ENCODE measurements at regions not wholly inside any gene's neighbourhood (a gene's known extent, or its start where the extent isn't known, plus 50 kb on each side); places are given as distances from the start of the nearest gene placed in this dataset.

- no peak for DNase-seq (ENCODE audit: low read depth)
Measured at GRCh38 chr9:79780559-79780958, 208.8 kb downstream of the TLE4 start.

DNA sequence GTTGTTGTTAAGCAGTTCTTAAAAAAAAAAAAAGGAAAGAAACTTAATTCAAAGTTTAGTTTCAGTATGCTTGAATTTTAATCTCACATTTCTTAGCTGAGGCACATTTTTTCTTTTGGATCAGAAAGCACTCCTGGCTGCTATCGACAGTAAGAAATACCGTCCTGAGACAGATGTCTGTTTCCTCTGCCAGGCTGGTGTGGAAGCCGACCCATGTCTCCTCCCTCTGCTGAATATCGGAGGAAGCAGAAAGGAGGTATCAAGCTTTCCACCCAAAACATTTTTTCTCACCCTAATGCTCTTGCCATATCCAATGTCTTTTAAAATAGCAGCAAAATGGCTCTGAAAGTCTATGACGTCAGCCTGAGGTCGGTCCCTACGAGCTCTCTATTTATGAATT lies 208.1 kb downstream of the TLE4 start:
- DNase-seq (ENCODE audit: low read depth): no peak

DNA sequence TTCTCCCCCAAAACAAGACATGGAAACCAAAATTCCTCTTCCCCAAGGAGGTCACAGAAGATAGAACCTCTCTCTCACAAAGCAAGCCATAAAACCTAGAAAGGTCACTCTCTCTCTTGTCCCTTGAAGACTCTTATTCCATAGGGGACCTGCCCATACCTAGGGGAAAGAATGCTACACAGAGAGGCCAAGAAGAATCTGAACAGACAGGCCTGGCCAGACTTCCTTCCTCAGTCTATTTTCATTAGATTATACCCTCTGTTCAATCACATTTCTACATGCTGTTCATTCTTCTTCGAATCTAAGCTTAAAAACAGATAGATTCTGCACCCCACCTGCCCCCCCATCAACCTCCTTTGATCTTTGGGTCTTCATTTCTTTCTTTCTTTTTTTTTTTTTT lies 206.8 kb downstream of the TLE4 start:
- DNase-seq (ENCODE audit: low read depth): no peak

- no peak for DNase-seq (ENCODE audit: low read depth)
Measured at GRCh38 chr9:79776581-79776980, 204.8 kb downstream of the TLE4 start.
